Heart left ventricle (tissue), 16 donors: ENCODE measurements at regions not wholly inside any gene's neighbourhood (a gene's known extent, or its start where the extent isn't known, plus 50 kb on each side); places are given as distances from the start of the nearest gene placed in this dataset.

ENCODE experiments used
- ATAC-seq, 4 donors: fragments of 200-7000 bp; cut with Tn5 transposase; one replicate each; pipeline ENCODE4 v1.9.1; 2020 to 2022; ENCODE audit warnings: moderate library complexity in 4 of 4, mild to moderate bottlenecking in 3 of 4, moderate number of reproducible peaks in 1 of 4
- DNase-seq, 5 donors: peaks; one replicate each; pipeline ENCODE4 v3.0.0-alpha.2; 2020
- H3K27ac ChIP-seq, 12 donors: fragments of 200-600 bp; sonication (generic) in 4 of 12; one replicate each; pipeline versions ENCODE4 v1.5.0 to v1.8.0; 2016 to 2022; ENCODE audit warnings: mild to moderate bottlenecking in 2 of 12
- H3K27me3 ChIP-seq, 9 donors: fragments of 200-600 bp; sonication (generic) in 2 of 9; one replicate each; pipeline versions ENCODE4 v1.5.1 to v1.8.0; 2016 to 2022; ENCODE audit warnings: mild to moderate bottlenecking in 3 of 9
- H3K36me3 ChIP-seq, 9 donors: fragments of 200-600 bp; sonication (generic) in 2 of 9; one replicate each; pipeline versions ENCODE4 v1.5.0 to v1.8.0; 2018 to 2022; ENCODE audit warnings: mild to moderate bottlenecking in 2 of 9
- H3K4me1 ChIP-seq, 12 donors: fragments of 200-600 bp; sonication (generic) in 4 of 12; one replicate each; pipeline versions ENCODE4 v1.5.0 to v1.8.0; 2016 to 2022; ENCODE audit warnings: mild to moderate bottlenecking in 3 of 12
- H3K4me3 ChIP-seq, 12 donors: fragments of 200-600 bp; sonication (generic) in 4 of 12; one replicate each; pipeline versions ENCODE4 v1.5.0 to v1.8.0; 2017 to 2022; ENCODE audit warnings: mild to moderate bottlenecking in 9 of 12, moderate library complexity in 4 of 12
- H3K9me3 ChIP-seq, 12 donors: fragments of 200-600 bp; sonication (generic) in 4 of 12; one replicate each; pipeline versions ENCODE4 v1.5.0 to v1.8.0; 2016 to 2022; ENCODE audit warnings: mild to moderate bottlenecking in 1 of 12
- POLR2A ChIP-seq, 2 donors: fragments of 450-650 bp; IDR thresholded peaks; one replicate each; pipeline ENCODE4 v1.6.1; 2017; ENCODE audit warnings: antibody characterized with exemption in 2 of 2, mild to moderate bottlenecking in 2 of 2, moderate library complexity in 2 of 2
- WGBS, 4 donors: extraction: QIAGEN DNeasy Blood & Tissue Kit in 2 of 4; methylation state at CpG; one replicate each; pipeline versions ENCODE4 v1.1.5 to v1.1.7; 2013 to 2018; 5-methylcytosine and 5-hydroxymethylcytosine counted together
- intact Hi-C, 10 donors: fragments of 100-400 bp; cut with DNase I; formaldehyde crosslinking; loops; one replicate each; pipeline versions ENCODE4 v1.11.1 to v1.14.2; 2022
- TF ChIP-seq, protein P1 (sequence below), 12 donors: fragments of 200-600 bp; sonication (generic) in 4 of 12; IDR thresholded peaks; one replicate each; pipeline versions ENCODE4 v1.5.0 to v1.8.0; 2018 to 2022; ENCODE audit warnings: antibody characterized with exemption in 12 of 12, mild to moderate bottlenecking in 5 of 12
- donor health status: ischemic (EF 13 %, LVEDD 7.1; RV severe dilation, severe dysfunction).
- donor health status: healthy with polysubstance abuse.
- donor health status: DM: no; HTN: yes; CAD: no.
- donor health status: DM: no; HTN: no; CAD: no.
- donor health status: ischemic (EF 25% LVEDD 6.9; RV normal size, moderate dysfunction).
- donor health status: ischemic (EF 25% LVEDD 5.7; RV mildly dilated, moderate dysfunction).
- donor health status: healthy.
- donor health status: DM: yes; HTN: yes; CAD: no.
- donor health status: ischemic (EF 35%, LVEDD 5.7; RV mildly dilated, moderate dysfunction).
- donor health status: nonischemic (EF 11% LVEDD 7.7; RV severe dilation, severe dysfunction).
- donor health status: DM: yes; HTN: yes; CAD: no.
- donor health status: PGD.
- donor health status: ischemic (EF 29% LVEDD 5.4; RV normal size, mild dysfunction).
- donor health status: nonischemic (EF 23%, LVEDD 6.1; RV moderate dilation, normal function).

DNA sequence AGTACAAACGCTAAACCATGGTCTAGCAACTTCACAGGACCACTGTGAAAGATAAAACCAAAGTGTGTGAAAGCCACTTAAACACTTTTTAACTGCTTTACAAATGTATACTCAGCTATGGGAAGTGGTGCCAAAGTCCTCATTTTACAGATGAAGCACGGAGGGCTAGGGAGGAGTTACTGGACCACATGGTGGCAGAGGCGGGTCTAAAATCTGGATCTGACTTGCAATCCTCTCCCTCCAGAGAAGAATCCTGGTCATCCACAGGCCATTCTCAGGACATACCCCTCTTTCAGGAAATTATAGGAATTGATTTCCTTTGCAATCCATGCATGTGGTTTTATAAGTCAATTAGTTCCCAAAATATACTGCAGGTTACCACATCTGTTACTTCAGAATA lies 84.6 kb upstream of the GYPC start:
- no peak for ATAC-seq
- Histone ChIP-seq H3K4me3 (no peak overlapping the region), H3K27me3 (no peaks in the 10 kb centered on the region), H3K9me3 (no peaks in the 10 kb centered on the region), H3K4me1 (no peaks in the 10 kb centered on the region), H3K27ac (no peak overlapping the region), H3K36me3 (no peaks in the 10 kb centered on the region)
- 58 to 73% (median 68%) methylated on average over 3 of the region's 3 CpGs for WGBS, 4 donors
- intact Hi-C loops: loop anchor here in 1 of 10 donors (1.0 kb wide), 1 partner anchor 36 kb away; no protein-coding TSS in a partner anchor
- no peak for TF ChIP-seq POLR2A (IDR thresholded peaks at IDR 0.05)
- TF ChIP-seq, protein P1, sequence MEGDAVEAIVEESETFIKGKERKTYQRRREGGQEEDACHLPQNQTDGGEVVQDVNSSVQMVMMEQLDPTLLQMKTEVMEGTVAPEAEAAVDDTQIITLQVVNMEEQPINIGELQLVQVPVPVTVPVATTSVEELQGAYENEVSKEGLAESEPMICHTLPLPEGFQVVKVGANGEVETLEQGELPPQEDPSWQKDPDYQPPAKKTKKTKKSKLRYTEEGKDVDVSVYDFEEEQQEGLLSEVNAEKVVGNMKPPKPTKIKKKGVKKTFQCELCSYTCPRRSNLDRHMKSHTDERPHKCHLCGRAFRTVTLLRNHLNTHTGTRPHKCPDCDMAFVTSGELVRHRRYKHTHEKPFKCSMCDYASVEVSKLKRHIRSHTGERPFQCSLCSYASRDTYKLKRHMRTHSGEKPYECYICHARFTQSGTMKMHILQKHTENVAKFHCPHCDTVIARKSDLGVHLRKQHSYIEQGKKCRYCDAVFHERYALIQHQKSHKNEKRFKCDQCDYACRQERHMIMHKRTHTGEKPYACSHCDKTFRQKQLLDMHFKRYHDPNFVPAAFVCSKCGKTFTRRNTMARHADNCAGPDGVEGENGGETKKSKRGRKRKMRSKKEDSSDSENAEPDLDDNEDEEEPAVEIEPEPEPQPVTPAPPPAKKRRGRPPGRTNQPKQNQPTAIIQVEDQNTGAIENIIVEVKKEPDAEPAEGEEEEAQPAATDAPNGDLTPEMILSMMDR (IDR thresholded peaks at IDR 0.05): no peak
- DNase-seq: no peak

GRCh38 chr2:126575631-126576030 lies 80.3 kb upstream of the GYPC start:
- DNase-seq (no peak), ATAC-seq (no peak)
- H3K4me3 ChIP-seq: no peak overlapping the region
- H3K9me3 ChIP-seq: peaks cover 0 to 5% (median 0%) of the 10 kb centered on the region in 12 donors
- intact Hi-C loops: no loop called here
- no peaks in the 10 kb centered on the region for H3K4me1 ChIP-seq
- H3K27ac ChIP-seq: no peak overlapping the region
- TF ChIP-seq, protein P1 (IDR thresholded peaks at IDR 0.05): no peak
- no peak for TF ChIP-seq POLR2A (IDR thresholded peaks at IDR 0.05)
- H3K36me3 ChIP-seq: no peaks in the 10 kb centered on the region
- WGBS, 4 donors: 67 to 88% (median 83%) methylated on average over 1 of the region's 1 CpG
- no peaks in the 10 kb centered on the region for H3K27me3 ChIP-seq

- Histone ChIP-seq H3K9me3 (peaks cover 0 to 11% (median 0%) of the 10 kb centered on the region in 12 donors), H3K27me3 (no peaks in the 10 kb centered on the region), H3K4me1 (no peaks in the 10 kb centered on the region), H3K27ac (no peak overlapping the region), H3K36me3 (no peaks in the 10 kb centered on the region), H3K4me3 (no peak overlapping the region)
- ATAC-seq (no peak), DNase-seq (no peak)
- 93 to 96% (median 93%) methylated on average over 9 of the region's 9 CpGs for WGBS, 4 donors
- TF ChIP-seq POLR2A (IDR thresholded peaks at IDR 0.05): no peak
- TF ChIP-seq, protein P1 (IDR thresholded peaks at IDR 0.05): no peak
- intact Hi-C loops: no loop called here
Measured at GRCh38 chr2:126579868-126580267, 76.1 kb upstream of the GYPC start.

- peak overlapping the region in 11 of 12 donors; percentile 8 to 81 (median 71) for H3K27ac ChIP-seq
- no peak for TF ChIP-seq POLR2A (IDR thresholded peaks at IDR 0.05)
- TF ChIP-seq, protein P1 (IDR thresholded peaks at IDR 0.05): no peak
- peak in 4 of 5 donors; percentile 46 to 59 (median 50) for DNase-seq
- H3K4me1 ChIP-seq: peaks cover 0 to 14% (median 0%) of the 10 kb centered on the region in 12 donors
- ATAC-seq: peak; percentile 84 to 98 (median 90)
- no peaks in the 10 kb centered on the region for H3K9me3 ChIP-seq
- WGBS, 4 donors: 49 to 66% (median 60%) methylated on average over 8 of the region's 8 CpGs
- H3K27me3 ChIP-seq: no peaks in the 10 kb centered on the region
- H3K36me3 ChIP-seq: no peaks in the 10 kb centered on the region
- no peak overlapping the region for H3K4me3 ChIP-seq
- intact Hi-C loops: loop anchor here in 3 of 10 donors (2.0 to 5.0 kb wide), 4 partner anchors 54 to 114 kb away; partner anchors contain the start of gene GYPC (in 3 of the 3)
Measured at GRCh38 chr2:126586317-126586716, 69.6 kb upstream of the GYPC start.
